Rectal smooth muscle tissue (tissue), 1 donor: ENCODE measurements at regions not wholly inside any gene's neighbourhood (a gene's known extent, or its start where the extent isn't known, plus 50 kb on each side); places are given as distances from the start of the nearest gene placed in this dataset.
A peak's percentile ranks its signal among the peaks of the same experiment; 100 is the strongest.
"Not testable (repeated sequence)": the region's sequence is repeated elsewhere in the genome, so short reads cannot be mapped to it uniquely, and the experiment has no call there.

ENCODE experiments used
- H3K27ac ChIP-seq: one replicate; pipeline ENCODE4 v1.7.0; 2013; ENCODE audit warnings: low read depth, low read length, inconsistent platforms
- H3K27me3 ChIP-seq: one replicate; pipeline ENCODE4 v1.7.0; 2013; ENCODE audit warnings: low read length; ENCODE audit not compliant: control insufficient read depth, insufficient read depth
- H3K36me3 ChIP-seq: one replicate; pipeline ENCODE4 v1.7.0; 2013; ENCODE audit warnings: low read length; ENCODE audit not compliant: control insufficient read depth, insufficient read depth
- H3K4me1 ChIP-seq: one replicate; pipeline ENCODE4 v1.7.0; 2013; ENCODE audit warnings: low read length; ENCODE audit not compliant: control insufficient read depth, insufficient read depth
- H3K4me3 ChIP-seq: one replicate; pipeline ENCODE4 v1.7.0; 2013; ENCODE audit warnings: low read length
- H3K9ac ChIP-seq: one replicate; pipeline ENCODE4 v1.7.0; 2013; ENCODE audit warnings: low read length

- no peaks in the 10 kb centered on the region for H3K4me1 ChIP-seq
- no peaks in the 10 kb centered on the region for H3K36me3 ChIP-seq
- H3K27ac ChIP-seq: no peak overlapping the region
- H3K27me3 ChIP-seq: no peaks in the 10 kb centered on the region
- no peak overlapping the region for H3K4me3 ChIP-seq
- no peak overlapping the region for H3K9ac ChIP-seq
Observed at GRCh38 chr4:134529629-134530028, 328.0 kb upstream of the PABPC4L start.

- H3K4me3 ChIP-seq: no peak overlapping the region
Observed at GRCh38 chr4:134518574-134519217, 317.1 kb upstream of the PABPC4L start.

GRCh38 chr4:134510544-134510943, 309.0 kb upstream of the PABPC4L start:
- H3K9ac ChIP-seq: no peak overlapping the region
- no peak overlapping the region for H3K4me3 ChIP-seq
- H3K27ac ChIP-seq: no peak overlapping the region
- no peaks in the 10 kb centered on the region for H3K4me1 ChIP-seq
- no peaks in the 10 kb centered on the region for H3K36me3 ChIP-seq
- no peaks in the 10 kb centered on the region for H3K27me3 ChIP-seq

More at GRCh38 chr4:134518574-134519217, 317.1 kb upstream of the PABPC4L start:
- Histone ChIP-seq H3K27me3 (no peaks in the 10 kb centered on the region), H3K9ac (no peak overlapping the region), H3K4me1 (no peaks in the 10 kb centered on the region), H3K27ac (no peak overlapping the region), H3K36me3 (no peaks in the 10 kb centered on the region)

GRCh38 chr4:134505511-134505910, 303.9 kb upstream of the PABPC4L start:
- peak overlapping the region; percentile 46 for H3K27ac ChIP-seq
- H3K27me3 ChIP-seq: no peaks in the 10 kb centered on the region
- H3K9ac ChIP-seq: no peak overlapping the region
- no peaks in the 10 kb centered on the region for H3K4me1 ChIP-seq
- no peak overlapping the region for H3K4me3 ChIP-seq
- H3K36me3 ChIP-seq: no peaks in the 10 kb centered on the region

GRCh38 chr4:134501973-134502643, 300.5 kb upstream of the PABPC4L start:
- Histone ChIP-seq H3K4me1 (no peaks in the 10 kb centered on the region), H3K27me3 (no peaks in the 10 kb centered on the region), H3K4me3 (no peak overlapping the region), H3K27ac (no peak overlapping the region), H3K9ac (no peak overlapping the region), H3K36me3 (no peaks in the 10 kb centered on the region)

GRCh38 chr4:134501488-134501887, 299.9 kb upstream of the PABPC4L start:
- not testable (repeated sequence) for H3K4me1 ChIP-seq, H3K4me3 ChIP-seq, H3K9ac ChIP-seq, H3K36me3 ChIP-seq, H3K27ac ChIP-seq, H3K27me3 ChIP-seq

GRCh38 chr4:134499074-134499473, 297.5 kb upstream of the PABPC4L start:
- H3K36me3 ChIP-seq: no peaks in the 10 kb centered on the region
- no peak overlapping the region for H3K4me3 ChIP-seq
- no peak overlapping the region for H3K9ac ChIP-seq
- H3K27ac ChIP-seq: no peak overlapping the region
- no peaks in the 10 kb centered on the region for H3K27me3 ChIP-seq
- no peaks in the 10 kb centered on the region for H3K4me1 ChIP-seq

- Histone ChIP-seq H3K4me1 (no peaks in the 10 kb centered on the region), H3K4me3 (no peak overlapping the region), H3K36me3 (no peaks in the 10 kb centered on the region), H3K27ac (no peak overlapping the region), H3K9ac (no peak overlapping the region), H3K27me3 (no peaks in the 10 kb centered on the region)
Observed at GRCh38 chr4:134490863-134491262, 289.3 kb upstream of the PABPC4L start.

- not testable (repeated sequence) for H3K36me3 ChIP-seq, H3K4me3 ChIP-seq, H3K27me3 ChIP-seq, H3K4me1 ChIP-seq, H3K9ac ChIP-seq, H3K27ac ChIP-seq
Observed at GRCh38 chr4:134483514-134483913, 281.9 kb upstream of the PABPC4L start.

GRCh38 chr4:134471569-134471968, 270.0 kb upstream of the PABPC4L start:
- Histone ChIP-seq H3K9ac (no peak overlapping the region), H3K27ac (no peak overlapping the region), H3K27me3 (no peaks in the 10 kb centered on the region), H3K36me3 (no peaks in the 10 kb centered on the region), H3K4me3 (no peak overlapping the region), H3K4me1 (no peaks in the 10 kb centered on the region)

GRCh38 chr4:134470544-134470943, 269.0 kb upstream of the PABPC4L start:
- H3K9ac ChIP-seq: no peak overlapping the region
- H3K36me3 ChIP-seq: no peaks in the 10 kb centered on the region
- H3K27ac ChIP-seq: no peak overlapping the region
- no peak overlapping the region for H3K4me3 ChIP-seq
- H3K27me3 ChIP-seq: no peaks in the 10 kb centered on the region
- no peaks in the 10 kb centered on the region for H3K4me1 ChIP-seq

- no peak overlapping the region for H3K9ac ChIP-seq
Observed at GRCh38 chr4:134465417-134465816, 263.8 kb upstream of the PABPC4L start.

GRCh38 chr4:134463771-134464170, 262.2 kb upstream of the PABPC4L start:
- Histone ChIP-seq H3K4me3 (no peak overlapping the region), H3K4me1 (no peaks in the 10 kb centered on the region), H3K27ac (no peak overlapping the region), H3K36me3 (no peaks in the 10 kb centered on the region), H3K9ac (no peak overlapping the region), H3K27me3 (no peaks in the 10 kb centered on the region)

More at GRCh38 chr4:134465417-134465816, 263.8 kb upstream of the PABPC4L start:
- Histone ChIP-seq H3K4me3 (no peak overlapping the region), H3K27ac (no peak overlapping the region), H3K36me3 (no peaks in the 10 kb centered on the region), H3K4me1 (no peaks in the 10 kb centered on the region), H3K27me3 (no peaks in the 10 kb centered on the region)
